OCI-LY1 (cell line): ENCODE measurements at regions not wholly inside any gene's neighbourhood (a gene's known extent, or its start where the extent isn't known, plus 50 kb on each side); places are given as distances from the start of the nearest gene placed in this dataset.

Experiments
- CTCF ChIP-seq: fragments of 200-600 bp; sonication (generic), shearing (Covaris generic); IDR thresholded peaks from 2 replicates; pipeline ENCODE4 v1.5.1; 2017; ENCODE audit warnings: mild to moderate bottlenecking, antibody characterized with exemption, low read length, moderate library complexity, mixed read lengths
- EZH2 ChIP-seq: fragments of 200-600 bp; sonication (generic), shearing (Covaris generic); IDR thresholded peaks from 2 replicates; pipeline ENCODE4 v1.8.0; 2017; ENCODE audit warnings: borderline replicate concordance, mixed run types, mild to moderate bottlenecking, antibody characterized with exemption, low read length, moderate library complexity, mixed read lengths

- no peak for TF ChIP-seq CTCF
- no peak for TF ChIP-seq EZH2
Measured at GRCh38 chr16:10266809-10267208, 84.6 kb upstream of the GRIN2A start.
